ENCODE measurements at regions not wholly inside any gene's neighbourhood (a gene's known extent, or its start where the extent isn't known, plus 50 kb on each side); places are given as distances from the start of the nearest gene placed in this dataset.

- Histone ChIP-seq H3K4me3 (no peak overlapping the region), H3K27ac (no peak overlapping the region), H3K27me3 (no peaks in the 10 kb centered on the region), H3K36me3 (no peaks in the 10 kb centered on the region), H3K4me1 (no peaks in the 10 kb centered on the region), H3K9me3 (no peaks in the 10 kb centered on the region)
- no peak for DNase-seq
- 92% methylated on average over 1 of the region's 1 CpG; no CpG with 5 or more reads in 1 of the 2 donors for WGBS, 2 donors (ENCODE audit: low coverage in 1 of 2)
- TF ChIP-seq POLR2A (IDR thresholded peaks at IDR 0.05) (no peak), POLR2AphosphoS5 (IDR thresholded peaks at IDR 0.05) (no peak), CTCF (IDR thresholded peaks at IDR 0.05) (no peak), EP300 (IDR thresholded peaks at IDR 0.05; ENCODE audit: low read depth) (no peak)
- in situ Hi-C loops (cut with MboI; ENCODE audit: low pct_ligation_motif_present in 1 of 4, low pct_unique_long_range_greater_than_20kb in 1 of 4, low sequenced_read_pairs in 3 of 4): no loop called here
- intact Hi-C loops (cut with DNase I; ENCODE audit: low total_unique reads): loop anchor here (10.0 kb wide), 1 partner anchor 659 kb away; no protein-coding TSS in a partner anchor
These were observed 86.9 kb downstream of the CCDC34 start for GRCh38 chr11:27276141-27276540.

- no peak for TF ChIP-seq POLR2A (IDR thresholded peaks at IDR 0.05)
- no peak for TF ChIP-seq POLR2AphosphoS5 (IDR thresholded peaks at IDR 0.05)
- TF ChIP-seq EP300 (IDR thresholded peaks at IDR 0.05; ENCODE audit: low read depth): no peak
- TF ChIP-seq CTCF (IDR thresholded peaks at IDR 0.05): no peak
- H3K27me3 ChIP-seq: no peaks in the 10 kb centered on the region
- no peak overlapping the region for H3K4me3 ChIP-seq
- H3K27ac ChIP-seq: no peak overlapping the region
- no peaks in the 10 kb centered on the region for H3K4me1 ChIP-seq
- no peak for DNase-seq
- no peaks in the 10 kb centered on the region for H3K36me3 ChIP-seq
- H3K9me3 ChIP-seq: no peaks in the 10 kb centered on the region
- intact Hi-C loops (cut with DNase I; ENCODE audit: low total_unique reads) (loop anchor here (10.0 kb wide), 1 partner anchor 660 kb away; no protein-coding TSS in a partner anchor), in situ Hi-C loops (cut with MboI; ENCODE audit: low pct_ligation_motif_present in 1 of 4, low pct_unique_long_range_greater_than_20kb in 1 of 4, low sequenced_read_pairs in 3 of 4) (no loop called here)
These were observed 88.1 kb downstream of the CCDC34 start for GRCh38 chr11:27274854-27275395.

GRCh38 chr11:27266125-27266524 is 96.9 kb downstream of the CCDC34 start:
- Histone ChIP-seq H3K4me3 (no peak overlapping the region), H3K27me3 (no peaks in the 10 kb centered on the region), H3K9me3 (no peaks in the 10 kb centered on the region), H3K4me1 (no peaks in the 10 kb centered on the region), H3K27ac (no peak overlapping the region), H3K36me3 (no peaks in the 10 kb centered on the region)
- intact Hi-C loops (cut with DNase I; ENCODE audit: low total_unique reads): no loop called here
- in situ Hi-C loops (cut with MboI; ENCODE audit: low pct_ligation_motif_present in 1 of 4, low pct_unique_long_range_greater_than_20kb in 1 of 4, low sequenced_read_pairs in 3 of 4): no loop called here
- whole genome bisulfite sequencing, 2 donors (ENCODE audit: low coverage in 1 of 2): 66% methylated on average over 2 of the region's 2 CpGs; no CpG with 5 or more reads in 1 of the 2 donors
- TF ChIP-seq EP300 (IDR thresholded peaks at IDR 0.05; ENCODE audit: low read depth): no peak
- no peak for TF ChIP-seq POLR2AphosphoS5 (IDR thresholded peaks at IDR 0.05)
- TF ChIP-seq CTCF (IDR thresholded peaks at IDR 0.05): no peak
- TF ChIP-seq POLR2A (IDR thresholded peaks at IDR 0.05): no peak
- no peak for DNase-seq

- in situ Hi-C loops (cut with MboI; ENCODE audit: low pct_ligation_motif_present in 1 of 4, low pct_unique_long_range_greater_than_20kb in 1 of 4, low sequenced_read_pairs in 3 of 4): no loop called here
- intact Hi-C loops (cut with DNase I; ENCODE audit: low total_unique reads): no loop called here
- H3K36me3 ChIP-seq: no peaks in the 10 kb centered on the region
- no peak overlapping the region for H3K4me3 ChIP-seq
- 81 to 92% methylated on average over 3 of the region's 3 CpGs for WGBS, 2 donors (ENCODE audit: low coverage in 1 of 2)
- H3K27ac ChIP-seq: no peak overlapping the region
- H3K27me3 ChIP-seq: no peaks in the 10 kb centered on the region
- TF ChIP-seq CTCF (IDR thresholded peaks at IDR 0.05) (no peak), POLR2AphosphoS5 (IDR thresholded peaks at IDR 0.05) (no peak)
- no peaks in the 10 kb centered on the region for H3K9me3 ChIP-seq
- no peaks in the 10 kb centered on the region for H3K4me1 ChIP-seq
- DNase-seq: no peak
These were observed 99.0 kb downstream of the CCDC34 start for GRCh38 chr11:27263986-27264385.

Measured in transverse colon (tissue), 4 donors.